Activated CD4-positive, alpha-beta memory T cell treated with anti-CD3 and anti-CD28 coated beads, Interleukin-2, amount 10 ng/mL, durations not matched to agents 7 days and 5 days (primary cell): ENCODE measurements at regions not wholly inside any gene's neighbourhood (a gene's known extent, or its start where the extent isn't known, plus 50 kb on each side); places are given as distances from the start of the nearest gene placed in this dataset.

ENCODE experiments used
- CTCF ChIA-PET: fragments of 350-600 bp; sonication (Branson Sonifier 250); formaldehyde crosslinking; loops from one replicate; lab custom pipeline; 2021; ENCODE audit warnings: antibody characterized with exemption, inconsistent platforms; lab: Charles Lee
- POLR2A ChIA-PET: fragments of 350-600 bp; sonication (Branson Sonifier 250); formaldehyde crosslinking; loops from one replicate; lab custom pipeline; 2021; ENCODE audit warnings: antibody characterized with exemption; lab: Charles Lee
- DNase-seq: peaks from one replicate; pipeline ENCODE4 v3.0.0-alpha.2; 2020
- H3K27ac Mint-ChIP-seq: one replicate; pipeline ENCODE4 v1.8.0; 2021; ENCODE audit warnings: mild to moderate bottlenecking, mixed read lengths
- H3K27me3 Mint-ChIP-seq: one replicate; pipeline ENCODE4 v1.8.0; 2021; ENCODE audit warnings: mixed read lengths
- H3K36me3 Mint-ChIP-seq: one replicate; pipeline ENCODE4 v1.8.0; 2021; ENCODE audit warnings: low read depth, mixed read lengths
- H3K4me1 Mint-ChIP-seq: one replicate; pipeline ENCODE4 v1.8.0; 2021; ENCODE audit warnings: mixed read lengths
- H3K4me3 Mint-ChIP-seq: one replicate; pipeline ENCODE4 v1.8.0; 2021; ENCODE audit warnings: mild to moderate bottlenecking, mixed read lengths
- H3K9me3 Mint-ChIP-seq: one replicate; pipeline ENCODE4 v1.8.0; 2021; ENCODE audit warnings: mixed read lengths

DNA sequence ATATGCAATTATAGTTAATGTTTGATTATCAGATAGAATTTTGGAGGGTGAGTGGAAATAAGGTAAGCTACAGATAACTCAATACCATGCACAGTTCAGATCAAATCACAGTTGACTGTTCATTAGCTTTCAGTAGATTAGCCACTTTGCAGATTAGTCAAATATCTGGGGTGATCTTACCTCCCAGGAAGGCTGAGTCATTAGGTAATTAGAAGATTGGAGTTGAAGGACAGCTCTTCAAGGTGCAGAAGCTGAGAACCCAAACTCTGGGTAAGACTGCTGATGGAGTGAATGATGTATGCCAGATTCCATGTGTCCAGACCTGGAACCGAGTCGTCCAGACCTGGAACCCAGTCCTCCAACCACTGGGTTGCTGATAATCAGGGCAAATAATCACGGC is 262.8 kb upstream of the UBE2E3 start:
- no peaks in the 10 kb centered on the region for H3K9me3 Mint-ChIP-seq
- H3K36me3 Mint-ChIP-seq, result no peaks in the 10 kb centered on the region

DNA sequence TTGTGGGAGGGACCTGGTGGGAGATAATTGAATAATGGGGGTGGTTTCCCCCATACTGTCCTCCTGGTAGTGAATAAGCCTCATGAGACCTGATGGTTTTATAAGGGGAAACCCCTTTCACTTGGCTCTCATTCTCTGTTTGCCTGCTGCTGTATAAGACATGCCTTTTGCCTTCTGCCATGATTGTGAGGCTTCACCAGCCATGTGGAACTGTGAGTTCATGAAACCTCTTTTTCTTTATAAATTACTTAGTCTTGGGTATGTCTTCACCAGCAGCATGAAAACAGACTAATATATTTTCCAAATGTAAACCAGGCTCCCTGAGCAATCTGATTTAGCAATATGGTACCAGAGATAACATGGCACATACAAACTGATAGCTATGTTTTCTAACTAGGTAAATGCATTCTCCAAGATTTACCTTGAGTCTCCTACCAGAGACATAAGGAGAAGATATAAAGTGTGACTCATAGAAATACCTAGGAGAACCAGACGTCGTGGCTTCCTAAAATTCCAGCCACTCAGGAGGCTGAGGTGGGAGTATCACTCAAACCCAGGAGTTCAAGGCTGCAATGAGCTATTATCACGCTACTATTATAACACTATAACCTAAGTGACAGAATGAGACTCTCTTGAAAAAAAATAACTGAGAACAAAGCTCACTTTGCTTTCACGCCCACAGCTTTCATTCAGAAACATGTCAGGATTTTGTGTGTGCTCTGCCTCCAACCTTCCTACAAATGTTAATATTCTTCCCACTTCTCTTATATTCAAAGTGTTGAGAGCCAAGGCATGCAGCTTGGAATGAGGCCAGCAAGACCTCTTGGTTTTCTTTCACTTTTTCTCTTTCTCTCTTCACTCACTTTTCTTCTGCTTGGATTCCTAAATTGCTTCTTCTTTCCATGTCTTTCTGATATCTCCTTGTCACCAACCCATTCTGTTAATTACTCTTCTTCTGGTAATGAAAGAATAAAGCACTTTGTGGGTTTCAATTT is 263.9 kb upstream of the UBE2E3 start:
- DNase-seq, result no peak
- Mint-ChIP-seq H3K4me3 (no peak overlapping the region), H3K36me3 (no peaks in the 10 kb centered on the region), H3K27ac (no peak overlapping the region), H3K27me3 (peaks cover 2% of the 10 kb centered on the region), H3K4me1 (no peaks in the 10 kb centered on the region), H3K9me3 (no peaks in the 10 kb centered on the region)
- ChIA-PET POLR2A (no interaction called here), CTCF (no interaction called here)

More for the DNA sequence above, 262.8 kb upstream of the UBE2E3 start:
- Mint-ChIP-seq H3K27me3 (peaks cover 2% of the 10 kb centered on the region), H3K27ac (no peak overlapping the region), H3K4me1 (no peaks in the 10 kb centered on the region), H3K4me3 (no peak overlapping the region)
- ChIA-PET POLR2A (no interaction called here), CTCF (no interaction called here)
- no peak for DNase-seq

DNA sequence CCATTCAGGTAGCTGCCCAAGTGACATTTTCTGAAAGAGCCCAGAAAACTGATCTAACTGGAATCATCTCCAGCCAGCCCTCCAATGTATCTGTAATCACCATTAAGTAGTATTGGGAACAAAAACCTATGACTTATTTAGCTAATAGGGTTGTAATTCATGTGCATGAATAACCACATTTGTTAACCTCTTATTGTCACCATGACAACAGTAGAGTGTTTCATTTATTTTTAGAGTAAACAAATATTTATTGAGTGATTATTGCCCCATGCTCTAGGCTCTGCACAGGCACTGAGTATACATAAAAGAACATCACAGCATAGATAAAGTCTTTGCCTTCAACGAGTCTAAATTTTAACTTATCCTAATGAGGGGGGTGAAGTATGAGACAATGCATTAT is 265.4 kb upstream of the UBE2E3 start:
- DNase-seq, result no peak
- no peak overlapping the region for H3K4me3 Mint-ChIP-seq
- no peaks in the 10 kb centered on the region for H3K9me3 Mint-ChIP-seq
- peaks cover 2% of the 10 kb centered on the region for H3K27me3 Mint-ChIP-seq
- POLR2A ChIA-PET, result no interaction called here
- no peaks in the 10 kb centered on the region for H3K4me1 Mint-ChIP-seq
- CTCF ChIA-PET, result interaction anchor here (1.1 kb wide), 1 partner anchor 265 kb away, joined by 3 read pairs; the partner anchor contains the start of gene UBE2E3
- H3K27ac Mint-ChIP-seq, result no peak overlapping the region
- no peaks in the 10 kb centered on the region for H3K36me3 Mint-ChIP-seq

DNA sequence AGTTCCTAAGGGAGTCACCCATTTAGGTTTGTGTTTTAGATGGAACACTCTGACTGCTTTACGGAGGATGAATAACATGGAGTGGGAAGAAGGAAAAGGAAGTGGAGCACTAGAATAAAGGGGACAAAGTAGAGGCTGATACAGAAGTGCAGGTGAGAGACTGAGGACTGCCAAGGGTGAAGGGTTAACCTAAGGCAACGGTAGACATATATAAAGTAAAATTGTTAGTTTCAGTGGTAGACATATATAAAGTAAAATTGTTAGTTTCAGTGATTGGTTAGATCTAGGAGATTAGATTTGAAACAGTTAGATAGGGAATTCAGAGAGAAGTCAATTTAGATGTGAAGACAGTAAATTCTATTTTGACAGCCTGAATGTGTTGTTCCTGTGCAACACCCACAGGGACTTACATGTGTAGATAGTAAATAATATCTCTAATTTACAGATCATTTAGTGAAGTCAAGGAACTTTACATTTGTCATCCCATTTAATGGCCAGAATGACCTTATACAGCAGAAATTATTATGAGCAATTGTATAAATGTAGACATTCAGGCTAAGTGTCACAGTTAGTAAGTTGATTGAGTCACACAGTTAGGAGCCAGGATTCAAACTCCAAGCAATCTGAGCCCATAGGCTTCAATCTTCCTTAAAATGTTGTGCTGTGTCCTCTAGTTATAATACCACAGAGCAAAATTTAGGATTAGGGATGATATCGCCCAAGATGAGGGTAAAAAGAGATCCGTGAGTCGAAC is 270.8 kb upstream of the UBE2E3 start:
- H3K4me1 Mint-ChIP-seq, result no peaks in the 10 kb centered on the region
- DNase-seq, result no peak
- no peaks in the 10 kb centered on the region for H3K36me3 Mint-ChIP-seq
- H3K27ac Mint-ChIP-seq, result no peak overlapping the region
- H3K4me3 Mint-ChIP-seq, result no peak overlapping the region
- POLR2A ChIA-PET, result no interaction called here
- H3K27me3 Mint-ChIP-seq, result no peaks in the 10 kb centered on the region
- CTCF ChIA-PET, result no interaction called here
- H3K9me3 Mint-ChIP-seq, result no peaks in the 10 kb centered on the region

DNA sequence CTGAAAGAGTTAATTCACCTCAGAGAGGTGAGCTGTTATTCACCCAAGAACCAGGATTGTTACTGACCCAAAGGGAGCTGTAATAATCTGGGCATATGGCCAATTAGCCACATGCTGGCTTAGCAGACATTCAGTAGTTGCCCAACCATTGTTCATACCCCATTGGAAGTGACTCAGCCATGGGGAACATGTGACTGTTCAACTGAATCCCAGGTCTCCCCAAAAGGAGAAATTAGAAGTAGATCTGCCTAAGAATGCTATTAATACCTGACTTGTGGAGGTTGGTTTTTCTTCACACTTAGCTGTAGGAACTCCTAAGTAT is 272.6 kb upstream of the UBE2E3 start:
- POLR2A ChIA-PET, result no interaction called here
- Mint-ChIP-seq H3K9me3 (no peaks in the 10 kb centered on the region), H3K4me1 (no peaks in the 10 kb centered on the region), H3K36me3 (no peaks in the 10 kb centered on the region), H3K4me3 (no peak overlapping the region), H3K27ac (no peak overlapping the region), H3K27me3 (no peaks in the 10 kb centered on the region)
- DNase-seq, result no peak
- CTCF ChIA-PET, result interaction anchor here (1.2 kb wide), 1 partner anchor 352 kb away, joined by 3 read pairs; no protein-coding TSS in a partner anchor

DNA sequence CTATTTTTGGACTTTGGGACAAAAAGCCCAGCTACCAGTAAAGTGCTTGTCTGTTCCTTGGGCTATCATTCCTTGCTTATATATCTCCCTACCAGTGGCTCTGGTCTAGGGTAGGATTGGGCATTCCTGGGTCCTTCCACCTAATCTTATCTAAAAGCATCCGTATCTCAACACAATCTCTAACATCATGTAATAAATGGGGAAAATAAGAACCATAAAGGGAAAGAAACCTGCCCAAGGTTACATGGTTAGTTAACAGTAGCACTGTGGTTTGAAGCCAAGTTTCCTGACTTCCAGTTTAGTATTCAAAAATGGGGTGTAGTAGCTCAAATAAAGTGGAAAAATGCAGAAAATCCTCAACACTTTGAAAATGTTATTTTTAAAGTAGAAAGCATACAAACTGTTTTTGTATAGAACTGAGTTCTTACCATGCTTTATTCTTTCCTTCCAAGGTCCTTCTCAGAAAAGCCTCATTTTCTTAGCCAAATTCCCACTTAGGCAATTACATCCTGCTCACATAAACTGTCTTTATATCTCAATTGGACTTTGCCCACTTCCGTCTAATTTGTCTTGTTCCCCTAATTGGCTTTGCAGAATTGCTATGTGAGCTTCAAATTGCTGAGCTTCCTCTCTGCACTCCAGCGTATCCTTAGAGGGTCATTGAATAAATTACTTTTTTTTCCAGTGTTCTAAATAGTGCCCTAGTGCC is 273.1 kb upstream of the UBE2E3 start:
- CTCF ChIA-PET, result interaction anchor here (1.2 kb wide), 1 partner anchor 352 kb away, joined by 3 read pairs; no protein-coding TSS in a partner anchor
- POLR2A ChIA-PET, result no interaction called here
- Mint-ChIP-seq H3K4me3 (no peak overlapping the region), H3K4me1 (no peaks in the 10 kb centered on the region), H3K36me3 (no peaks in the 10 kb centered on the region), H3K27me3 (no peaks in the 10 kb centered on the region), H3K9me3 (no peaks in the 10 kb centered on the region), H3K27ac (no peak overlapping the region)
- DNase-seq, result no peak

DNA sequence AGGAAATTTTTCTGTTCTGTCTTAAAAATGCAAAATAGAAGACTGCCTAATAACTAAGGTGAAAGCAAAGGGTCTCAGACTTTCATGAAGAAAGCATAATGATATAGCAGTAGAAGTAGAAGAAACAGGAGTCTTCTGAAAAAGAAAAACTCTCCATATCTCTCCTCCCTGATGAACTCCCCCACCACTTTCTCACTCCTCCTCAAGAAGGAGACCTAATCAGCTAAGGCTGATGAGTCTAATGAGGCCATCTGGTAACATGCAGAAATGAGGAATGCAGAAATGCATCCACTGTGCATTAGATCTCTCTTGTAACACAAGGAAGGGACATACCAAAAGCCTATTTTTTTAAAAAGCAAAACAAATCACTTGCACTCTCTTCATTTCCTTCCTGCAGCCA is 273.7 kb upstream of the UBE2E3 start:
- H3K4me3 Mint-ChIP-seq, result no peak overlapping the region
- ChIA-PET POLR2A (no interaction called here), CTCF (no interaction called here)
- no peaks in the 10 kb centered on the region for H3K9me3 Mint-ChIP-seq
- H3K4me1 Mint-ChIP-seq, result no peaks in the 10 kb centered on the region
- no peak for DNase-seq
- H3K27me3 Mint-ChIP-seq, result no peaks in the 10 kb centered on the region
- H3K36me3 Mint-ChIP-seq, result no peaks in the 10 kb centered on the region
- no peak overlapping the region for H3K27ac Mint-ChIP-seq

DNA sequence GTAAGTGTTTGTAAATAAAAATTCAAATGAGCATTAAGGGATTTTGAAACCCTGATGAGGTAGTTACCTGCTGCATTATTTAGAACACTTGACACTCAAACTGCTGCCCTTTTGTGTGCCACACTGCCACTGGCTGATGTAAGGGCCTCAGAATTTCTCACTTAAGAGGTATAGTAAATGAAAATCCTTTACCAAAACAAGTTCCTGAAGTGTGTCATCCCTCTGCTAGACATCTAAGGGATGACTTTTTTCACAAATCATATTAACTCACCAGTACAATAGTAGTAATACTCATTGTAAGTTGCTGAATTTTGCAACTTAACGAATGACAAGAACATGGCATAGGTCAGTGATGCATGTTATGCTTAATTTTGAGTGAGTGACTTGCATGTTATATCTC is 274.9 kb upstream of the UBE2E3 start:
- no peaks in the 10 kb centered on the region for H3K36me3 Mint-ChIP-seq
- ChIA-PET CTCF (no interaction called here), POLR2A (no interaction called here)
- no peaks in the 10 kb centered on the region for H3K4me1 Mint-ChIP-seq
- H3K4me3 Mint-ChIP-seq, result no peak overlapping the region
- H3K27me3 Mint-ChIP-seq, result no peaks in the 10 kb centered on the region
- DNase-seq, result no peak
- no peaks in the 10 kb centered on the region for H3K9me3 Mint-ChIP-seq
- H3K27ac Mint-ChIP-seq, result no peak overlapping the region

DNA sequence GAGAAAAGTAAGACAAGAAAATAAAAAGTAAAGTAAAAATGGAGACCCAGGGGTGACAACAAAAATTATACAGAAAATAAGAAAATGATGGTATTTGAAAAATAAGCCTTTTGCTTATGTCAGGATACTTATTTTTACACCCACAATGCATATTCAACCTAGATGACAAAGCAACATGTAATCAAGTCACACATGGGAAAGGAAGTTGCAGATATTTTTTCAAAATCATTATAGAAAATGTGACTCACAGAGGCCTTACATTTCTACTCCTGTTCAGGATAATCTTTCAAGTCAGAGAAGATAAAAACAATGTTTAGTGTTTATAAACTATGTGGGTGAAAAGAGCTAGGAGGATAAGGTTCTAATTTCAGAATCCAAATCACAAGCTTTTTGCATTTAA is 275.3 kb upstream of the UBE2E3 start:
- POLR2A ChIA-PET, result no interaction called here
- CTCF ChIA-PET, result no interaction called here
- Mint-ChIP-seq H3K4me1 (no peaks in the 10 kb centered on the region), H3K4me3 (no peak overlapping the region), H3K27ac (no peak overlapping the region), H3K9me3 (no peaks in the 10 kb centered on the region), H3K36me3 (no peaks in the 10 kb centered on the region), H3K27me3 (no peaks in the 10 kb centered on the region)
- no peak for DNase-seq

DNA sequence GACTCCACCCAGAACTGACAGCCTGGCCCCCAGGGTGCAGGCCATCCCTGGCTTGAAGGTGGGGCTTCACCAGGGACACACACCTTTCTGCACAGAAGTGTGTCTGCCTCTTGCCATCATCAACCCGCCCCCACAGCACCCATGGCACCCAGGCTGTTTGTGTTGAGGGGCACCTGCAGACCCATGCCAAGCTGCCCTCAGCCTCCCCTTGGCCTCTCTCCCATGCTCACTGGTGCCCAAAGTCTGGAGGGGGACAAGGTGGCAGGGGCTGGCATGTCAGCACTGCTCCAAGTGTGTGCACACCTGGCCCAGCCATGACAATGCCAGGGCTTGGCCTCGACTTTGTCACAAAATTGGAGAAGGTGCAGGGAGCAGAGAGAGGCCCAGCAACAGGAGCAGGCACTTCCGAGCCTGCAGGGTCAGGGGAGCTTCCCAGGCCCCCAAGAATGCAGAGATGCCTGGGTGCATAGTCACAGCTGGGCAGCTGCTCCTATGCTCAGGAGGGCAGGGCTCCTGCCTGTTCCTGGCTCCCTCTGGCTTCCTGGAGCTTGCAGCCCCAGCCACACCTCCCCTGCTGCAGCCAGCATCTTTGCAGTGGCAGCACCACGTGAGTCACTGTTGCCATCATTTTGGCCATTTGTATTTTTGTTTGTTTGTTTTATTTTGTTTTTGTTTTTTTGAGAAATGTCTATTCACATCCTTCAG is 280.6 kb upstream of the UBE2E3 start:
- Mint-ChIP-seq H3K4me3 (no peak overlapping the region), H3K27ac (no peak overlapping the region), H3K4me1 (no peaks in the 10 kb centered on the region), H3K27me3 (no peaks in the 10 kb centered on the region), H3K36me3 (no peaks in the 10 kb centered on the region), H3K9me3 (no peaks in the 10 kb centered on the region)
- ChIA-PET POLR2A (no interaction called here), CTCF (no interaction called here)
- DNase-seq, result no peak

DNA sequence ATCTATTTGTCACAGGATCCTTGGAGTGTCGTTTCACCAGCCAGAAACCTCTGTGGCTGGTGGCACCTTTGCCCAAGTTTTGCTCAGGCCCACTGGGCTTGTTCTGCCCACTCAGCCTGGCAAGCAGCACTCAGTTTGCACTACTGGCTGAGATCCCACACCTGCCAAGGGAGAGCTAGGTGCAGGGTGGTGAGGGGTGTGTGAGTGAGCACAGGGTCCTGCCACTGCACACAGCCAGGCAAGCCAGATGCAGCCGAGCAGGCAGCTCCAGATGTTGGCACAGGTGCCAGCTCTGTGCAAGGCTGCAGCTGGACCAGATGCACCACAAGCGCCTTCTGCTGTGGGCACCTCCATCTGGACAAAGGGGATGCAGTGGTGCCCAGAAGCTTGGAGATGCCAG is 281.7 kb upstream of the UBE2E3 start:
- no peaks in the 10 kb centered on the region for H3K27me3 Mint-ChIP-seq
- H3K9me3 Mint-ChIP-seq, result no peaks in the 10 kb centered on the region
- no peaks in the 10 kb centered on the region for H3K36me3 Mint-ChIP-seq
- DNase-seq, result no peak
- no peaks in the 10 kb centered on the region for H3K4me1 Mint-ChIP-seq
- no peak overlapping the region for H3K4me3 Mint-ChIP-seq
- CTCF ChIA-PET, result no interaction called here
- POLR2A ChIA-PET, result no interaction called here
- H3K27ac Mint-ChIP-seq, result no peak overlapping the region

DNA sequence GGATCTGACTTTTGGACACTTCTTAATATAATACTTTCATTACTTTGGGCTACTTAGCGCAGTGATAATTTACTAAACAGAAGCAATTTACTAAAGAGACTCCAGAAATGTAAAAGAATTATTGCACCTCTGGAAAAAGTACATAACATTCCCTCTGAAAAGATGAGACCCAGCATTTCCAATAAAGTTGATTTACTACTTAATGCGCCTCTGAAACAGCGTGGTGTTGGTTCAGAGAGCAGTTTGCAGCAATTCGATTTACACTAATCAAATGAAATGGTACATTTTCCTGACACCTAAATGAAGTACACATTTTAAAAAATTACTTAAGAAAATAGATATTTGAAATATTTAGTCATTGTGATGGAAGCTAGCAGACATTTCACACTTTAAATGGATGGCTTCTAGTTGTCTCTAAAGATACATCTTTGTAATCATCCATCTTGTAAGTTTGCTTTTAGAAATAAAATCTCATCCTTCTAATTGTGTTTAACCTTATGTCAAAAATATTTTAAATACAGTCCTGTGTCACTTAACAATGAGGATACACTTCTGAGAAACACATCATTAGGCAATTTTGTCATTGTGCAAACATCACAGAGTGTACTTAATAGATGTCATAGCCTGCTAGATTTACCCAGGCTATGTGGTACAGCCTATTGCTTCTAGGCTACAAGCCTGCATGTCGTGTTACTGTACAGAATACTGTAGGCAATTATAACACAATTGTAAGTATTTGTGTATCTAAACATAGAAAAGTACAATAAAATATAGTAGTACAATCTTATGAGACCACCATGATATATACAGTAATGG is 284.6 kb upstream of the UBE2E3 start:
- POLR2A ChIA-PET, result no interaction called here
- no peak overlapping the region for H3K27ac Mint-ChIP-seq

More for the DNA sequence above, 284.6 kb upstream of the UBE2E3 start:
- Mint-ChIP-seq H3K36me3 (no peaks in the 10 kb centered on the region), H3K9me3 (no peaks in the 10 kb centered on the region), H3K4me3 (no peak overlapping the region), H3K4me1 (no peaks in the 10 kb centered on the region), H3K27me3 (no peaks in the 10 kb centered on the region)
- no peak for DNase-seq
- CTCF ChIA-PET, result no interaction called here
